22Rv1 (cell line): ENCODE measurements at regions not wholly inside any gene's neighbourhood (a gene's known extent, or its start where the extent isn't known, plus 50 kb on each side); places are given as distances from the start of the nearest gene placed in this dataset.

Source experiments
- H3K27ac ChIP-seq: fragments of 450-650 bp; 2 replicates; pipeline ENCODE4 v1.5.1; 2017
- ZFX ChIP-seq: fragments of 450-650 bp; IDR thresholded peaks from 2 replicates; pipeline ENCODE4 v1.6.1; 2017; ENCODE audit warnings: antibody characterized with exemption, borderline replicate concordance
- TF ChIP-seq, protein P1 (sequence below): fragments of 450-650 bp; IDR thresholded peaks from 2 replicates; pipeline ENCODE4 v1.5.1; 2017; ENCODE audit warnings: mild to moderate bottlenecking

DNA sequence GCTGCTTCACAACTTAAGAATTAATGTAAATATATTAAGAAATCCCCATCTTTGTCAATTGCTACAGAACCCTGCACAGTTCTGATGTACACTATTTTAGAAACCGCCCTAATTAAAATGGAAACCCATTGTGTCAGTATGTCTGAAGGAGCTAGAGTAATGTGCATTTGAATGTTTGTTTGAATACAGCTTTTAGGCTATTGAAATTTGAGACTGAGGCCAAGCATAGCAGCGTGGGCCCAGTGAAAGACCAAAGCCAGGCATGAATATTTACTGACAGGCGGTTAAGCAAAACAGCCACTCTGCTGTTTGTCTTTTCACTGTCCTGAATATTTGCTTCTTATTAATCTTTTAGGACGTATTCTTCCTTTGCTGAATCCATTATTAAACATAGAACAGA, 252.3 kb downstream of the IZUMO3 start:
- no peak overlapping the region for H3K27ac ChIP-seq
- TF ChIP-seq, protein P1, sequence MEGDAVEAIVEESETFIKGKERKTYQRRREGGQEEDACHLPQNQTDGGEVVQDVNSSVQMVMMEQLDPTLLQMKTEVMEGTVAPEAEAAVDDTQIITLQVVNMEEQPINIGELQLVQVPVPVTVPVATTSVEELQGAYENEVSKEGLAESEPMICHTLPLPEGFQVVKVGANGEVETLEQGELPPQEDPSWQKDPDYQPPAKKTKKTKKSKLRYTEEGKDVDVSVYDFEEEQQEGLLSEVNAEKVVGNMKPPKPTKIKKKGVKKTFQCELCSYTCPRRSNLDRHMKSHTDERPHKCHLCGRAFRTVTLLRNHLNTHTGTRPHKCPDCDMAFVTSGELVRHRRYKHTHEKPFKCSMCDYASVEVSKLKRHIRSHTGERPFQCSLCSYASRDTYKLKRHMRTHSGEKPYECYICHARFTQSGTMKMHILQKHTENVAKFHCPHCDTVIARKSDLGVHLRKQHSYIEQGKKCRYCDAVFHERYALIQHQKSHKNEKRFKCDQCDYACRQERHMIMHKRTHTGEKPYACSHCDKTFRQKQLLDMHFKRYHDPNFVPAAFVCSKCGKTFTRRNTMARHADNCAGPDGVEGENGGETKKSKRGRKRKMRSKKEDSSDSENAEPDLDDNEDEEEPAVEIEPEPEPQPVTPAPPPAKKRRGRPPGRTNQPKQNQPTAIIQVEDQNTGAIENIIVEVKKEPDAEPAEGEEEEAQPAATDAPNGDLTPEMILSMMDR, result no peak
- no peak for TF ChIP-seq ZFX

DNA sequence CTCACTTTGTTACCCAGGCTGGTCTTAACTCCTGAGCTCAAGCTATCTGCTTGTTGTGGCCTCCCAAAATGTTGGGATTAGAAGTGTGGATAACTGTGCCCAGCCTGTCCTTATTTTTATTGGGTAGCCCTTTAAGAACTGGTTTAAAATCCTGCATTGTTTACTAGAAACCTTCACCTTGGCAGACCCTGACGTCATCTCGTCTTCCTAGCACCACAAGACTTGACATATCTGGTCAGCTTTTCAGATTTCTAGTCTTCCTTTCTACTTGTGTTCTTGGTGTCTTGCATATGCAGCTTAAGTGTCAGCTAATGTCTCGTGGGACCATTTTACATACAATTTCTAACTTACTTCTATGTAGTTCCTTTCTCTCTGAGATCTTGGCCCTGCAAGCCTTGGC, 258.9 kb downstream of the IZUMO3 start:
- TF ChIP-seq, protein P1, result no peak
- TF ChIP-seq ZFX, result no peak

DNA sequence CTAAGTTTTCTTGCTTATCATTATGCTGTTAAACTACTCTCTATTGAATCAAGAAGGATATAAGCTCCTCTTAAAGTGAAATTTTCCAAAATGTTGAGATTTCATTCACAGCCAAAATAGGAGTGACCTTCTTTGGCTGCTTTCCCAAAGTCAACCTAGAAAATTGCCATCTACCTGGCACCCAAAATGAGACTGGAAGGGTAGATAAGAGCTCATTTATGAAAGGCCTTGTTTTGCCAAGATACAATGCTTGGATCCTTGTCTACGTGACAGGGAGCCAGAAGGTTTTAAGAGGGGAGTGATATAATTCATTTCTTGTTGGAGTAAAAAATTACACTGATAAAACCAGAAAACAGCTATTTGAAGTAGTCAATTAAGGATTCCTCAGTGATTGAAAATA, 287.1 kb downstream of the IZUMO3 start:
- no peak overlapping the region for H3K27ac ChIP-seq
- TF ChIP-seq ZFX, result no peak
- TF ChIP-seq, protein P1, result no peak

More for the DNA sequence above, 258.9 kb downstream of the IZUMO3 start:
- no peak overlapping the region for H3K27ac ChIP-seq

DNA sequence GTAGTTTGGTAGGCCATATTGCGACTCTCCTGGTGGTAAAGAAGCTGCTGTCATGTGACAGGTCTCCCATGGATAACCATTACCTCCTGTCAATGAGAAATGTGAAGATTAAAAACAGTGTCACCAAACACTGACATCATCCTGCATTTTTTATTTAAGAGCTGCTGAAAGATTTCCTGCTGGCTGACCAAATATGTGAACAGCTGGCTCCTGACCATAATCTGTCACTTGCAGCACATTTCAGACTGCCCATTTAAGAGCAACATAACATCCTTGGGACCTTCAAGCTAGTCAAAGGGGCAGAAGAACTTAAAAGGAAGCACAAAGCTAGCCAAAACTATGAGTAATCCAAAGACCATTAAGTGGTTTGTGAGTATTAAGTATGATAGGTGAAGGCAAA, 288.0 kb downstream of the IZUMO3 start:
- H3K27ac ChIP-seq, result no peak overlapping the region
- TF ChIP-seq, protein P1, result no peak
- no peak for TF ChIP-seq ZFX

DNA sequence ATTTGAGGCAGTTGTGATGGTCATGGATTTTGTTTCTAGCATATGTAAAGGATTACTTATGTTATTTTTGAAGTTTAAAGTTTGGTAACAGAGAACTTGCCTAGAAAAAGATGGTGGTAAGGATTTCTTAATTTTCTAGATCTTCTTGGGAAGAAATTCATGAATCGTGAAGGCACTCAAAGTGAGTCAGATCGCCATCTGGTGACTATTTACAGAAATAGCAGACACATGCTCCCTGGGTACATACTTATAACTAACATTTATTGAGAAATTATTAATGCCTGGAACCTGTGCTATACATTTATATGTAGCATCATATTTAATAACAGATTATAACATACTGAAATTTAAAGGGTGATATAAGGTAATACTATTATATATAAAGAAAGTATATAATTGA, 299.7 kb downstream of the IZUMO3 start:
- no peak overlapping the region for H3K27ac ChIP-seq
- no peak for TF ChIP-seq ZFX
- TF ChIP-seq, protein P1, result peak; percentile 68

DNA sequence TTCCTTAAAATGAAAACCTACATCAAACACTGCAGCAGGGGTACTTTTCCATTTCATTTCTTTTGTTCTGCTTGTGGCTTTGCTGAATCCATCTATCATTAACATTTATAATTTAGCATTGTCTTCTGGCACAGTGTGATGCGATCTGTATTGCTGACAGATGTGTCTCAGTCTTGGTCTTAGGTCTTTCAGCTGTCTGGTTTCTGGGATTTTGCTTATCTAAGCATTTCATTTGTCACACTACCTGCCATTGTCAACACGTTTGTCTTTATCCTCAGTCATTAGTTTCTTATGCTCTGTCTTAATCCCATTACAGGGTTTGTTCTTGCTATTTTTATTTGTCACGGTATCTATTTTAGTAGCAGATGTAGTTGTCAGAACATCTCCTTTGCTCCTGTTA, 303.1 kb downstream of the IZUMO3 start:
- H3K27ac ChIP-seq, result no peak overlapping the region
- TF ChIP-seq ZFX, result no peak
- TF ChIP-seq, protein P1, result no peak

DNA sequence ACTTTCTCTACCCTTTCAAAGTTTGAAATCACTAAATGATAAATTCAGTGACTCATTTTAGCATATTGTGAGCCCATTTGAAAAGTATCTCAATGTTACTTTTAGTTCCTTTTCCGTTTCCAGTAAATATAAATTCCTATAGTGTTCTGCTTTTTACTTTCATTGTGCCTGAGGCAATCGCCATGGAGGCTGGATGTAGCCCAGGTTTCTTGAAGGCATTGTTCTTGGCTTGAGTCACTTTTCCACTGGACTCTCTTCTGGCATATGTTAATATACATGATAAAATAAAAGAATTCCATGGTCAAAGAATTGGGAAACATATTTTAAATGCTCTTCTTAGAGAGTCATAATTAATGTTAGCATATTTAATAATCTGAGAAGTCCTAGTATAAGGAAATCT, 327.0 kb downstream of the IZUMO3 start:
- no peak for TF ChIP-seq ZFX
- TF ChIP-seq, protein P1, result no peak
- no peak overlapping the region for H3K27ac ChIP-seq
